SK-N-SH treated with all-trans-retinoic acid at 6 μM for 48 hours (cell line): ENCODE measurements at regions not wholly inside any gene's neighbourhood (a gene's known extent, or its start where the extent isn't known, plus 50 kb on each side); places are given as distances from the start of the nearest gene placed in this dataset.

ENCODE experiments used
- ARNTL ChIP-seq: fragments of 450-650 bp; formaldehyde crosslinking; IDR thresholded peaks from 2 replicates; pipeline ENCODE4 v1.5.0; 2020; ENCODE audit warnings: low read depth, mild to moderate bottlenecking, moderate library complexity, borderline replicate concordance
- BACH2 ChIP-seq: fragments of 250-450 bp; sonication (Bioruptor Pico); IDR thresholded peaks from 2 replicates; pipeline ENCODE4 v1.9.0; 2021; ENCODE audit warnings: mild to moderate bottlenecking, borderline replicate concordance
- CSDC2 ChIP-seq: fragments of 250-450 bp; sonication (Bioruptor Pico); IDR thresholded peaks from 2 replicates; pipeline ENCODE4 v1.5.0; 2020; ENCODE audit warnings: mild to moderate bottlenecking, moderate library complexity
- ESRRG ChIP-seq: fragments of 250-450 bp; sonication (Bioruptor Pico); IDR thresholded peaks from 2 replicates; pipeline ENCODE4 v1.6.1; 2021; ENCODE audit warnings: mild to moderate bottlenecking
- OSR1 ChIP-seq: fragments of 250-450 bp; sonication (Bioruptor Pico); IDR thresholded peaks from 2 replicates; pipeline ENCODE4 v1.8.0; 2022; ENCODE audit warnings: moderate library complexity, mild to moderate bottlenecking, inconsistent platforms
- RARB ChIP-seq: fragments of 250-450 bp; sonication (Bioruptor Pico); IDR thresholded peaks from 2 replicates; pipeline ENCODE4 v1.8.0; 2021; ENCODE audit warnings: mild to moderate bottlenecking, moderate library complexity
- ZC3H10 ChIP-seq: fragments of 250-450 bp; sonication (Bioruptor Pico); IDR thresholded peaks from 2 replicates; pipeline ENCODE4 v1.5.1; 2021; ENCODE audit warnings: mild to moderate bottlenecking, moderate library complexity
- ZFP3 ChIP-seq: fragments of 250-450 bp; sonication (Bioruptor Pico); IDR thresholded peaks from 2 replicates; pipeline ENCODE4 v1.5.0; 2020; ENCODE audit warnings: mild to moderate bottlenecking, moderate library complexity
- ZFP30 ChIP-seq: fragments of 450-650 bp; formaldehyde crosslinking; IDR thresholded peaks from 2 replicates; pipeline ENCODE4 v1.5.0; 2022; ENCODE audit warnings: mild to moderate bottlenecking, moderate library complexity
- ZNF70 ChIP-seq: fragments of 450-650 bp; formaldehyde crosslinking; IDR thresholded peaks from 2 replicates; pipeline ENCODE4 v1.5.0; 2020; ENCODE audit warnings: mild to moderate bottlenecking, moderate library complexity
- ZNF8 ChIP-seq: fragments of 450-650 bp; formaldehyde crosslinking; IDR thresholded peaks from 2 replicates; pipeline ENCODE4 v1.5.0; 2020; ENCODE audit warnings: mild to moderate bottlenecking, moderate library complexity
- TF ChIP-seq, protein P1 (sequence below): fragments of 250-450 bp; sonication (Bioruptor Pico); IDR thresholded peaks from 2 replicates; pipeline ENCODE4 v1.5.1; 2020; ENCODE audit warnings: low read depth, mild to moderate bottlenecking, moderate library complexity
- TF ChIP-seq, protein P2 (sequence below): fragments of 250-450 bp; sonication (Bioruptor Pico); IDR thresholded peaks from 2 replicates; pipeline ENCODE4 v1.8.0; 2020; ENCODE audit warnings: mild to moderate bottlenecking, moderate library complexity, borderline replicate concordance

DNA sequence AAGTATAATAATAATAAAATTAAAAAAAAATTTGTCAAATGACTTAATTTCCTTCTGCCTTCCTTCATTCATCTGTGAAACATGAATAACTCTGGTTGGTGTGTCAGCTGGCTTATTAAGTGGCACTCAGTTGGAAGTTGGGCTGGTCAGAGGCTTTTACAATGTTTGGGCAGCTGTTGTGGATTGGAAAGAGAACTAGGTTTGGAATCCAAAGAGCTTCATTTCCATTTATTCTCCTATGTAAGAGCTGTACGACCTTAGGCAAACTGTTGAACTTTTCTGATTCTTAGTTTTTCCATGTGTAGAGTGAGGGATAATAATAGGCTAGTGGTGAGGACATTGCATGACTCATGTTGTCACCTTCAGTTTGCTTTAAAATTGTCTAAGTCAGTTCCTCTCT, 606.7 kb downstream of the PDCD6IP start:
- TF ChIP-seq, protein P1, sequence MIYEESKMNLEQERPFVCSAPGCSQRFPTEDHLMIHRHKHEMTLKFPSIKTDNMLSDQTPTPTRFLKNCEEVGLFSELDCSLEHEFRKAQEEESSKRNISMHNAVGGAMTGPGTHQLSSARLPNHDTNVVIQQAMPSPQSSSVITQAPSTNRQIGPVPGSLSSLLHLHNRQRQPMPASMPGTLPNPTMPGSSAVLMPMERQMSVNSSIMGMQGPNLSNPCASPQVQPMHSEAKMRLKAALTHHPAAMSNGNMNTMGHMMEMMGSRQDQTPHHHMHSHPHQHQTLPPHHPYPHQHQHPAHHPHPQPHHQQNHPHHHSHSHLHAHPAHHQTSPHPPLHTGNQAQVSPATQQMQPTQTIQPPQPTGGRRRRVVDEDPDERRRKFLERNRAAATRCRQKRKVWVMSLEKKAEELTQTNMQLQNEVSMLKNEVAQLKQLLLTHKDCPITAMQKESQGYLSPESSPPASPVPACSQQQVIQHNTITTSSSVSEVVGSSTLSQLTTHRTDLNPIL (CRISPR knock-in tag), result no peak
- TF ChIP-seq ESRRG (CRISPR knock-in tag), result no peak
- TF ChIP-seq ZNF70 (CRISPR knock-in tag), result no peak
- TF ChIP-seq ZFP30 (CRISPR knock-in tag), result no peak
- TF ChIP-seq, protein P2, sequence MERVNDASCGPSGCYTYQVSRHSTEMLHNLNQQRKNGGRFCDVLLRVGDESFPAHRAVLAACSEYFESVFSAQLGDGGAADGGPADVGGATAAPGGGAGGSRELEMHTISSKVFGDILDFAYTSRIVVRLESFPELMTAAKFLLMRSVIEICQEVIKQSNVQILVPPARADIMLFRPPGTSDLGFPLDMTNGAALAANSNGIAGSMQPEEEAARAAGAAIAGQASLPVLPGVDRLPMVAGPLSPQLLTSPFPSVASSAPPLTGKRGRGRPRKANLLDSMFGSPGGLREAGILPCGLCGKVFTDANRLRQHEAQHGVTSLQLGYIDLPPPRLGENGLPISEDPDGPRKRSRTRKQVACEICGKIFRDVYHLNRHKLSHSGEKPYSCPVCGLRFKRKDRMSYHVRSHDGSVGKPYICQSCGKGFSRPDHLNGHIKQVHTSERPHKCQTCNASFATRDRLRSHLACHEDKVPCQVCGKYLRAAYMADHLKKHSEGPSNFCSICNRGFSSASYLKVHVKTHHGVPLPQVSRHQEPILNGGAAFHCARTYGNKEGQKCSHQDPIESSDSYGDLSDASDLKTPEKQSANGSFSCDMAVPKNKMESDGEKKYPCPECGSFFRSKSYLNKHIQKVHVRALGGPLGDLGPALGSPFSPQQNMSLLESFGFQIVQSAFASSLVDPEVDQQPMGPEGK (CRISPR knock-in tag), result no peak
- no peak for TF ChIP-seq ARNTL (CRISPR knock-in tag)
- TF ChIP-seq OSR1, result no peak
- no peak for TF ChIP-seq BACH2 (CRISPR knock-in tag)
- TF ChIP-seq CSDC2 (CRISPR knock-in tag), result no peak
- no peak for TF ChIP-seq RARB (CRISPR knock-in tag)
- TF ChIP-seq ZC3H10 (CRISPR knock-in tag), result no peak
- no peak for TF ChIP-seq ZFP3 (CRISPR knock-in tag)
- no peak for TF ChIP-seq ZNF8 (CRISPR knock-in tag)
